GM13976 (cell line): ENCODE measurements at regions not wholly inside any gene's neighbourhood (a gene's known extent, or its start where the extent isn't known, plus 50 kb on each side); places are given as distances from the start of the nearest gene placed in this dataset.

Experiments
- DNase-seq: peaks from one replicate; pipeline ENCODE4 v3.0.0; 2012; ENCODE audit warnings: low spot score
- CTCF ChIP-seq: IDR thresholded peaks from 2 replicates; pipeline ENCODE4 v1.5.1; 2012; ENCODE audit warnings: borderline replicate concordance, mild to moderate bottlenecking; ENCODE audit not compliant: insufficient read depth; ENCODE audit errors: extremely low read depth, missing control alignments, control extremely low read depth
- in situ Hi-C: fragments of 300-500 bp; cut with MboI; formaldehyde crosslinking; loops from one replicate; pipeline ENCODE4 v1.12.0; 2022; ENCODE audit warnings: low sequenced_read_pairs, mixed read lengths, inconsistent platforms; ENCODE audit not compliant: unreplicated experiment

DNA sequence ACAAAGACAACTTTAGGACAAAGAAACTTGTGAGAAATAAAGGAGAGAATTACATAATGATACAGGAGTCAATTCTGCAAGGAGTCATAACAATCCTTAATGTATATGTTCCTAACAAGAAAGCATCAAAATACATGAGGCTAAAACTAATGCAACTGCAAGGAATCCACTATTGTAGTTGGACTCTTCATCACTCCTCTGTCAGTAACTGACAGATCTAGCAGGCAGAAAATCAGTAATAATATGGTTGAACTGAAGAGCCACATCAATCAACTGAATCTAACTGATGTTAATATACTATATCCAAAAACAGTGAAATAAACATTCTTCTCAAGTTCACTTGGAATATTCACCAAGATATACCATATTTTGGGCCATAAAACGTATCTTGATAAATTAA lies 1806.4 kb upstream of the CELF4 start:
- TF ChIP-seq CTCF, result no peak
- in situ Hi-C loops, result no loop called here
- no peak for DNase-seq

- DNase-seq, result no peak
- in situ Hi-C loops, result no loop called here
Observed at GRCh38 chr18:39366656-39367055, 1801.1 kb upstream of the CELF4 start.

GRCh38 chr18:39365836-39366485 lies 1800.4 kb upstream of the CELF4 start:
- in situ Hi-C loops, result no loop called here
- no peak for DNase-seq

More at GRCh38 chr18:39366656-39367055, 1801.1 kb upstream of the CELF4 start:
- TF ChIP-seq CTCF, result no peak

DNA sequence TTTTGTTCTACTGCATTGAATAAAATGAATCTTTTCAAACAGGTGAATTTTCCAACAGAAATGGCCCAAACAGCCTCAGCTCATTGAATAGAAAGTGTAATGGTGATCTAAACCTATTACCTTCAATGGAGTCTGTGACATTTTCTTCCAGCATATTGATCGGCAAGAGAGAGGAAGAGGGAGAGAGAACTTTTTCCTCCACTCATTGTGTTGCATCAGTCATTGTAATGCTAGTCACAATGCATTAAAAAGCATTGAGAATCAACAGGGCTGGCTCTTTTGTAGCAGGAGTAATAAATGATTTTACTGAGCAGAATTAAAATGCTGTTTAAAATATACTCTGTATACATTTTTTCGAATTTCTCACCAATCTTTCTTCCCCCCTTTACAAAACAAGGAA lies 1794.5 kb upstream of the CELF4 start:
- TF ChIP-seq CTCF, result no peak
- in situ Hi-C loops, result no loop called here
- DNase-seq, result no peak

More at GRCh38 chr18:39365836-39366485, 1800.4 kb upstream of the CELF4 start:
- no peak for TF ChIP-seq CTCF

GRCh38 chr18:39359636-39360035 lies 1794.0 kb upstream of the CELF4 start:
- TF ChIP-seq CTCF, result no peak
- DNase-seq, result no peak
- in situ Hi-C loops, result no loop called here

GRCh38 chr18:39350945-39351344 lies 1785.3 kb upstream of the CELF4 start:
- in situ Hi-C loops, result no loop called here
- TF ChIP-seq CTCF, result no peak
- DNase-seq, result no peak
